ENCODE measurements at regions not wholly inside any gene's neighbourhood (a gene's known extent, or its start where the extent isn't known, plus 50 kb on each side); places are given as distances from the start of the nearest gene placed in this dataset.

DNA sequence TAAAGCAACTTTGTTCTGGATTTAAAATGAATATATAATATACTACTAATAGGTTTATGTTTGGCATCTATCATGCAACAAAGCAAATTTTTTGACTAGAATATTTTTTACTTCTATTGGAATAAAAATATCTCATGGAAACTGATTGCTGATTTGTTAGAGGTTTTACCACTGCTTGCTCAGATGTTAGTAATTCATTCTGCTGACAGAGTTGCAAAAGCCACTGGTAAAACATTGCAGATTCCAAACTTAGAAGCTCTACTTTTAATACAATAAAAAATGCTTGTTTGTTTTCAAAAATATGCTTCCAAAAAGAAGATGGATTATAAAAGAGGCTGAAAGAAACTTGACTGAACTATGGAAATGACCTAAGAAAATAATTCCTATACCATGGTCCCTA is 795.2 kb downstream of the PCDH18 start:
- TF ChIP-seq, protein P1, sequence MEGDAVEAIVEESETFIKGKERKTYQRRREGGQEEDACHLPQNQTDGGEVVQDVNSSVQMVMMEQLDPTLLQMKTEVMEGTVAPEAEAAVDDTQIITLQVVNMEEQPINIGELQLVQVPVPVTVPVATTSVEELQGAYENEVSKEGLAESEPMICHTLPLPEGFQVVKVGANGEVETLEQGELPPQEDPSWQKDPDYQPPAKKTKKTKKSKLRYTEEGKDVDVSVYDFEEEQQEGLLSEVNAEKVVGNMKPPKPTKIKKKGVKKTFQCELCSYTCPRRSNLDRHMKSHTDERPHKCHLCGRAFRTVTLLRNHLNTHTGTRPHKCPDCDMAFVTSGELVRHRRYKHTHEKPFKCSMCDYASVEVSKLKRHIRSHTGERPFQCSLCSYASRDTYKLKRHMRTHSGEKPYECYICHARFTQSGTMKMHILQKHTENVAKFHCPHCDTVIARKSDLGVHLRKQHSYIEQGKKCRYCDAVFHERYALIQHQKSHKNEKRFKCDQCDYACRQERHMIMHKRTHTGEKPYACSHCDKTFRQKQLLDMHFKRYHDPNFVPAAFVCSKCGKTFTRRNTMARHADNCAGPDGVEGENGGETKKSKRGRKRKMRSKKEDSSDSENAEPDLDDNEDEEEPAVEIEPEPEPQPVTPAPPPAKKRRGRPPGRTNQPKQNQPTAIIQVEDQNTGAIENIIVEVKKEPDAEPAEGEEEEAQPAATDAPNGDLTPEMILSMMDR (conservative IDR thresholded peaks at IDR 0.05 in 1 of 2, IDR thresholded peaks at IDR 0.05 in 1 of 2; ENCODE audit: low read depth in 1 of 2, low read length in 2 of 2), result no peak
- TF ChIP-seq EZH2 (IDR thresholded peaks at IDR 0.05; ENCODE audit: low read length, missing control alignments), result no peak

Measured in fibroblast of lung (primary cell).